ENCODE measurements at regions not wholly inside any gene's neighbourhood (a gene's known extent, or its start where the extent isn't known, plus 50 kb on each side); places are given as distances from the start of the nearest gene placed in this dataset.

GRCh38 chr12:18864900-18865561, 127.1 kb downstream of the CAPZA3 start:
- no peak for TF ChIP-seq EZH2 (IDR thresholded peaks at IDR 0.05; ENCODE audit: borderline replicate concordance, low read length)
- no peak for TF ChIP-seq CTCF (conservative IDR thresholded peaks at IDR 0.05 in 1 of 2, IDR thresholded peaks at IDR 0.05 in 1 of 2; ENCODE audit: extremely low read depth in 1 of 2, insufficient read depth in 1 of 2, low read depth in 1 of 2, low read length in 2 of 2)

Data from mammary epithelial cell (primary cell).